A673 (cell line): ENCODE measurements at regions not wholly inside any gene's neighbourhood (a gene's known extent, or its start where the extent isn't known, plus 50 kb on each side); places are given as distances from the start of the nearest gene placed in this dataset.

Experiments
- BruUV-seq: library from RNA; stranded (reverse); fragments of 400-500 nt; replicated peaks from 2 replicates; lab custom pipeline; 2021; lab: Mats Ljungman, UMichigan
- CTCF ChIA-PET: fragments of 300-600 bp; sonication (Branson Sonifier 250); formaldehyde crosslinking; loops from one replicate; lab custom pipeline; 2022; ENCODE audit warnings: antibody characterized with exemption; lab: Charles Lee
- POLR2A ChIA-PET: fragments of 300-600 bp; sonication (Branson Sonifier 250); formaldehyde crosslinking; loops from one replicate; lab custom pipeline; 2022; ENCODE audit warnings: antibody characterized with exemption; ENCODE audit not compliant: low non-redundant PET; lab: Charles Lee
- DNase-seq: peaks from one replicate; pipeline ENCODE4 v3.0.0-alpha.2; 2015; ENCODE audit warnings: low spot score
- H3K27ac ChIP-seq: fragments of 200-600 bp; sonication (generic); 2 replicates; pipeline ENCODE4 v1.5.1; 2016; ENCODE audit warnings: mixed run types, low read depth, mild to moderate bottlenecking, mixed read lengths, antibody characterized with exemption, low read length; ENCODE audit not compliant: poor library complexity, severe bottlenecking
- H3K27me3 ChIP-seq: fragments of 200-600 bp; sonication (generic); replicated peaks from 2 replicates; pipeline ENCODE4 v1.6.1; 2017; ENCODE audit warnings: mixed run types, low read depth, mild to moderate bottlenecking, mixed read lengths, antibody characterized with exemption, low read length; ENCODE audit not compliant: insufficient read depth, poor library complexity
- H3K36me3 ChIP-seq: fragments of 200-600 bp; sonication (generic); 2 replicates; pipeline ENCODE4 v1.6.1; 2016; ENCODE audit warnings: mixed run types, mild to moderate bottlenecking, mixed read lengths, antibody characterized with exemption, low read length; ENCODE audit not compliant: insufficient read depth, poor library complexity, severe bottlenecking
- H3K4me1 ChIP-seq: fragments of 200-600 bp; sonication (generic); 2 replicates; pipeline ENCODE4 v1.6.1; 2017; ENCODE audit warnings: mixed run types, mild to moderate bottlenecking, mixed read lengths, antibody characterized with exemption, low read length; ENCODE audit not compliant: insufficient read depth, poor library complexity, severe bottlenecking
- H3K4me3 ChIP-seq: fragments of 200-600 bp; sonication (generic); 2 replicates; pipeline ENCODE4 v1.5.1; 2016; ENCODE audit warnings: low read depth, mixed run types, mild to moderate bottlenecking, mixed read lengths, low read length; ENCODE audit not compliant: poor library complexity, severe bottlenecking
- H3K9me3 ChIP-seq: fragments of 200-600 bp; sonication (generic); 2 replicates; pipeline ENCODE4 v1.6.1; 2016; ENCODE audit warnings: mixed run types, low read depth, mild to moderate bottlenecking, mixed read lengths, antibody characterized with exemption, low read length; ENCODE audit not compliant: poor library complexity, severe bottlenecking
- EZH2 ChIP-seq: fragments of 200-600 bp; sonication (generic); IDR thresholded peaks from 2 replicates; pipeline ENCODE4 v1.6.1; 2017; ENCODE audit warnings: borderline replicate concordance, low read depth, mild to moderate bottlenecking, mixed read lengths, antibody characterized with exemption, low read length; ENCODE audit not compliant: poor library complexity, severe bottlenecking
- intact Hi-C: fragments of 100-400 bp; cut with micrococcal nuclease; formaldehyde crosslinking; loops from one replicate; pipeline ENCODE4 v1.10.0; 2022; ENCODE audit not compliant: unreplicated experiment
- TF ChIP-seq, protein P1 (sequence below): fragments of 300-800, 200-600 bp; sonication (generic); conservative IDR thresholded peaks from 2 replicates; pipeline ENCODE4 v1.5.1; 2017; ENCODE audit warnings: low read depth, mild to moderate bottlenecking, antibody characterized with exemption, low read length, moderate library complexity, mixed read lengths

DNA sequence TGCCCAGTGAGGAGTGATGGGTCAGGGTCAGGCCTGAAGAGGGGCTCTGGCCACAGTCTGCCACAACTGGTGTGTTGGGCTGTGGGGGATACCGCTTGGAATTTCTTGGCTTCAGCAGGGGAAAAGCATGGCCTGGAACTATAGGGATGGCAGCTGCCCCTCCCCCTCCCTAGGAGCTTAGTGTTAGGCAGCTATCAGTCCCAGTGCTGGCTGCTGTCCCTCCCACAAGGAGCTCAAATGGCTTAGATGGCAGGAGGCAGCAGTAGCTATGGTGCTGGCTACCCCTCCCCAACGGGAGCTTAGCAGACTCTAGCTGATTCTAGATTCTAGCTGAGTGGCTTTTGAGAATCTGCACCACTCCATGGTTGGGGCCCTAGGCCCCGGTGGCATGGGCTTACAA, 414.5 kb upstream of the HSF2 start:
- H3K9me3 ChIP-seq = no peaks in the 10 kb centered on the region
- intact Hi-C loops = no loop called here
- H3K4me1 ChIP-seq = no peaks in the 10 kb centered on the region
- H3K27ac ChIP-seq = no peak overlapping the region
- no peaks in the 10 kb centered on the region for H3K27me3 ChIP-seq
- ChIA-PET POLR2A (no interaction called here), CTCF (no interaction called here)
- no peak for TF ChIP-seq EZH2
- TF ChIP-seq, protein P1, sequence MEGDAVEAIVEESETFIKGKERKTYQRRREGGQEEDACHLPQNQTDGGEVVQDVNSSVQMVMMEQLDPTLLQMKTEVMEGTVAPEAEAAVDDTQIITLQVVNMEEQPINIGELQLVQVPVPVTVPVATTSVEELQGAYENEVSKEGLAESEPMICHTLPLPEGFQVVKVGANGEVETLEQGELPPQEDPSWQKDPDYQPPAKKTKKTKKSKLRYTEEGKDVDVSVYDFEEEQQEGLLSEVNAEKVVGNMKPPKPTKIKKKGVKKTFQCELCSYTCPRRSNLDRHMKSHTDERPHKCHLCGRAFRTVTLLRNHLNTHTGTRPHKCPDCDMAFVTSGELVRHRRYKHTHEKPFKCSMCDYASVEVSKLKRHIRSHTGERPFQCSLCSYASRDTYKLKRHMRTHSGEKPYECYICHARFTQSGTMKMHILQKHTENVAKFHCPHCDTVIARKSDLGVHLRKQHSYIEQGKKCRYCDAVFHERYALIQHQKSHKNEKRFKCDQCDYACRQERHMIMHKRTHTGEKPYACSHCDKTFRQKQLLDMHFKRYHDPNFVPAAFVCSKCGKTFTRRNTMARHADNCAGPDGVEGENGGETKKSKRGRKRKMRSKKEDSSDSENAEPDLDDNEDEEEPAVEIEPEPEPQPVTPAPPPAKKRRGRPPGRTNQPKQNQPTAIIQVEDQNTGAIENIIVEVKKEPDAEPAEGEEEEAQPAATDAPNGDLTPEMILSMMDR = no peak
- no peaks in the 10 kb centered on the region for H3K36me3 ChIP-seq
- H3K4me3 ChIP-seq = no peak overlapping the region
- no TSS peak for BruUV-seq
- no peak for DNase-seq

- POLR2A ChIA-PET = no interaction called here
- Histone ChIP-seq H3K27me3 (no peaks in the 10 kb centered on the region), H3K4me1 (peaks cover 10% of the 10 kb centered on the region), H3K27ac (no peak overlapping the region), H3K9me3 (no peaks in the 10 kb centered on the region), H3K4me3 (no peak overlapping the region), H3K36me3 (no peaks in the 10 kb centered on the region)
- BruUV-seq = no TSS peak
- CTCF ChIA-PET = no interaction called here
- no peak for DNase-seq
- TF ChIP-seq EZH2 = no peak
- intact Hi-C loops = no loop called here
Measured at GRCh38 chr6:121993362-121993761, 406.1 kb upstream of the HSF2 start.

GRCh38 chr6:121994919-121995318, 404.5 kb upstream of the HSF2 start:
- BruUV-seq = no TSS peak
- H3K27ac ChIP-seq = no peak overlapping the region
- TF ChIP-seq EZH2 = no peak
- TF ChIP-seq, protein P1 = no peak
- intact Hi-C loops = no loop called here
- CTCF ChIA-PET = no interaction called here
- H3K4me3 ChIP-seq = no peak overlapping the region
- DNase-seq = peak; percentile 45
- H3K9me3 ChIP-seq = no peaks in the 10 kb centered on the region
- H3K36me3 ChIP-seq = no peaks in the 10 kb centered on the region
- no peaks in the 10 kb centered on the region for H3K27me3 ChIP-seq
- peaks cover 10% of the 10 kb centered on the region for H3K4me1 ChIP-seq
- POLR2A ChIA-PET = no interaction called here

DNA sequence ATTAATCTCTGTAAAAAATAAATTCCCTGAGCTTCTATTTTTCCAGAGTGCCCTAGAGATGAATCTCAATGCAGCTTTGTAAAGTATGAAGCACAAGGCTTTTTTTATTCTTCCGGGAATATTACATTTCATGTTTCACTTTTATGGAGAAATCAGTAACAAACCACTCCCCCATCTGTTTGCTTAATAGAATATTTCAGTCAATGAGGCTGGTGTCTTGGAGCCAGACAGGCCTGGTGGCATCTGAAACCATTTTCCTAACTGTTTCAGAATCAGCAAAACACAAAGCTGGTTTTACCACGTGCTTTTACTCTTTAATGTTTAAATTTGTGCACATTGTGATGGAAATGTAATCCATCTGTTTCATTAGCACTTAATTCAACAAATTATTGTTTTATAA, 400.8 kb upstream of the HSF2 start:
- intact Hi-C loops = no loop called here
- Histone ChIP-seq H3K4me3 (no peak overlapping the region), H3K36me3 (no peaks in the 10 kb centered on the region), H3K27ac (no peak overlapping the region), H3K27me3 (no peaks in the 10 kb centered on the region), H3K4me1 (peaks cover 13% of the 10 kb centered on the region), H3K9me3 (no peaks in the 10 kb centered on the region)
- POLR2A ChIA-PET = no interaction called here
- no TSS peak for BruUV-seq
- no peak for TF ChIP-seq EZH2
- TF ChIP-seq, protein P1 = no peak
- CTCF ChIA-PET = no interaction called here
- DNase-seq = no peak
